Activated CD4-positive, alpha-beta T cell treated with anti-CD3 and anti-CD28 coated beads for 36 hours (primary cell): ENCODE measurements at regions not wholly inside any gene's neighbourhood (a gene's known extent, or its start where the extent isn't known, plus 50 kb on each side); places are given as distances from the start of the nearest gene placed in this dataset.
"Not testable (repeated sequence)": the region's sequence is repeated elsewhere in the genome, so short reads cannot be mapped to it uniquely, and the experiment has no call there.

Experiments
- ATAC-seq: fragments of 200-7000 bp; cut with Tn5 transposase; one replicate; pipeline ENCODE4 v1.10.0; 2021; ENCODE audit warnings: mild to moderate bottlenecking, moderate library complexity
- CTCF ChIA-PET: fragments of 350-600 bp; sonication (Branson Sonifier 250); formaldehyde crosslinking; loops from one replicate; lab custom pipeline; 2021; ENCODE audit warnings: antibody characterized with exemption; lab: Charles Lee
- POLR2A ChIA-PET: fragments of 350-600 bp; sonication (Branson Sonifier 250); formaldehyde crosslinking; loops from one replicate; lab custom pipeline; 2021; ENCODE audit warnings: antibody characterized with exemption, inconsistent platforms; lab: Charles Lee
- DNase-seq: peaks from one replicate; pipeline ENCODE4 v3.0.0-alpha.2; 2020
- H3K27ac Mint-ChIP-seq: one replicate; pipeline ENCODE4 v1.8.0; 2021; ENCODE audit warnings: mixed read lengths
- H3K27me3 Mint-ChIP-seq: one replicate; pipeline ENCODE4 v1.8.0; 2021; ENCODE audit warnings: mixed read lengths
- H3K36me3 Mint-ChIP-seq: one replicate; pipeline ENCODE4 v1.8.0; 2021; ENCODE audit warnings: low read depth, mixed read lengths
- H3K4me1 Mint-ChIP-seq: one replicate; pipeline ENCODE4 v1.8.0; 2021; ENCODE audit warnings: mixed read lengths
- H3K4me3 Mint-ChIP-seq: one replicate; pipeline ENCODE4 v1.8.0; 2021; ENCODE audit warnings: mild to moderate bottlenecking, moderate library complexity, mixed read lengths
- H3K9me3 Mint-ChIP-seq: one replicate; pipeline ENCODE4 v1.8.0; 2021; ENCODE audit warnings: low read depth, mixed read lengths
- intact Hi-C, 2 experiments: fragments of 100-400 bp; cut with DNase I in 1 of 2; cut with micrococcal nuclease in 1 of 2; formaldehyde crosslinking; loops; one replicate each; pipeline versions ENCODE4 v1.14.2 to v1.15.1; 2022 to 2024; cut with DNase I, micrococcal nuclease

- H3K27me3 Mint-ChIP-seq, result no peaks in the 10 kb centered on the region
- DNase-seq (no peak), ATAC-seq (no peak)
- ChIA-PET CTCF (no interaction called here), POLR2A (interaction anchor here (0.6 kb wide), 1 partner anchor 581 kb away, joined by 3 read pairs; no protein-coding TSS in a partner anchor)
- no peak overlapping the region for H3K4me3 Mint-ChIP-seq
- no peaks in the 10 kb centered on the region for H3K36me3 Mint-ChIP-seq
- intact Hi-C loops, result no loop called here
- H3K4me1 Mint-ChIP-seq, result no peaks in the 10 kb centered on the region
- H3K27ac Mint-ChIP-seq, result no peak overlapping the region
- H3K9me3 Mint-ChIP-seq, result peaks cover 20% of the 10 kb centered on the region
These were observed 451.3 kb downstream of the LRRC70 start for GRCh38 chr5:63029891-63030290.

DNA sequence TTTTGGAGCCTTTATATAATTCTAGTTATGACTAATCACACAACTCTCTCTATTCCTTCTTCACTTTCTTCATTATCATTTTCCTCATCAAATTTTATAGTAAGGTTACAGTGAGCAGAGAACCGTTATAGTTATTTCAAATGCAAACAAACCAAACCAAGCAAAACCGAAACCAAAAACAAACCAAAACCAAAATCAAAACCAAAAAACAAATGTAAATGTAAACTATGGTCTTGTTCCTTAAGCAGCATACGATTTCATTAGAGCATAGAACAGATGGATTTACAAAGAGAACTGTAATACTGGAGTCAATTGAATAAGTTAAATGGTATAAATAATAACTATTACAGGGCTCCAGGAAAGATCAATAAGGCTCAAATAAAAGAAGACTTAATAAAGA is 447.1 kb downstream of the LRRC70 start:
- Mint-ChIP-seq H3K27me3 (no peaks in the 10 kb centered on the region), H3K4me3 (no peak overlapping the region), H3K4me1 (no peaks in the 10 kb centered on the region), H3K27ac (no peak overlapping the region), H3K36me3 (no peaks in the 10 kb centered on the region), H3K9me3 (no peaks in the 10 kb centered on the region)
- intact Hi-C loops, result no loop called here
- DNase-seq (no peak), ATAC-seq (no peak)
- ChIA-PET CTCF (no interaction called here), POLR2A (no interaction called here)

DNA sequence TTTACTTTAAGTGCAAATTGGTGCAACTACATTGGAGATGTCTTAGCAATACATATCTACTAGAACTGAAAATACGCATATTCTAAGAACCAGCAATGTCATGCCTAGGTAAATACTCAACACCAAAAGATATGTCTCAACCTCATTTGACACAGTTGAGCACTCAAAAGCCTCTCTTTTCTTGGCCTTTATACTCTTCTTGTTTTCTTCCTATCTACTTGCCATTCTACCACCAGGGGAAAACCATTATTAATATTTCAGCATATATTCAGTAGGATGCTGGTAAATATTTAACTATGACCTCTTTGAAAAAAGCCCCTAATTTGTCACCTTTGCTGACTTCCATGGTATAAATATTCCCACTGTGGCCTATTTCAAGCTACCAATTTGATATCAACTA is 443.8 kb downstream of the LRRC70 start:
- Mint-ChIP-seq H3K27ac (no peak overlapping the region), H3K4me1 (no peaks in the 10 kb centered on the region), H3K27me3 (no peaks in the 10 kb centered on the region), H3K9me3 (peaks cover 4% of the 10 kb centered on the region), H3K4me3 (no peak overlapping the region), H3K36me3 (no peaks in the 10 kb centered on the region)
- POLR2A ChIA-PET, result no interaction called here
- DNase-seq (no peak), ATAC-seq (no peak)
- intact Hi-C loops, result no loop called here
- CTCF ChIA-PET, result no interaction called here

DNA sequence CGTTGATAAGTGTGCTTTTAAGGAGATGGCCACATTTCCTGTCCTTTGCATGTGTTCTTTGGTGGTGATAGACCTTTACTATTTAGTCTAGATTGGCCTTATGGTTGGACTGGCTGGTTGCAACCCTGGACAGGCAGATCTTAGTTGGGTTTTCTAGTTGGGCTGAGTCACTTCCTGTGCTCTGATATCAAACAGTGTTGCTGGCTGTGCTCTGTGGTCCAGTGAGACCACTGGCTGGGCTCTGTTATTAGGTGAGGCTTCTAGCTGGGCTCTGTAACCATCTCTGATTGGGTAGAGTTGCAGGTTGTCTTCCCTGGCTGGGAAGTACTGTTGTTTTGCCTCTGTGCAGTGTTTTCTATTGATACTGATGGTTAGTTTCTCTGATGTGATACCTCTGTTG is 432.5 kb downstream of the LRRC70 start:
- H3K27me3 Mint-ChIP-seq, result no peaks in the 10 kb centered on the region

DNA sequence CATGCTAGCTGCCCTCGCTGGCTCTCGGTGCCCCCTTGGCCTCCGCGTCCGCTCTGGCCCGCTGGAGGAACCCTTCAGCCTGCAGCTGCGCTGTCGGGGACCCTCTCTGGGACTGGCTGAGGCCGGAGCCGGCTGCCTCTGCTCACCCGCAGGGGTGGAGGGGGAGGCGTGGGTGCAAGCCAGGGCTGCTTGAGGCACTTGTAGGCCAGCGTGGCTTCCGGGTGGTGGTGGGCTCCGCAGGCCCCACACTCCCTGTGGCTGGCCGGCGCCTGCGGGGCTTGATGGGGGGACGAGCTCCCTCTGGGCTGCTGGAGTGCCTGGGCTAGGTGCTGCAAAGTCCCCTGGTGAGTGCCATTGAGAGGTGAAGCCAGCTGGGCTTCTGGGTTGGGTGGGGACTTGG is 429.6 kb downstream of the LRRC70 start:
- Mint-ChIP-seq H3K27me3 (no peaks in the 10 kb centered on the region), H3K36me3 (no peaks in the 10 kb centered on the region), H3K27ac (no peak overlapping the region), H3K4me3 (no peak overlapping the region), H3K9me3 (peaks cover 12% of the 10 kb centered on the region), H3K4me1 (no peaks in the 10 kb centered on the region)
- POLR2A ChIA-PET, result no interaction called here
- CTCF ChIA-PET, result no interaction called here
- DNase-seq, result no peak
- no peak for ATAC-seq
- intact Hi-C loops, result no loop called here

More for the DNA sequence above, 432.5 kb downstream of the LRRC70 start:
- Mint-ChIP-seq H3K36me3 (no peaks in the 10 kb centered on the region), H3K27ac (no peak overlapping the region), H3K4me3 (no peak overlapping the region), H3K4me1 (no peaks in the 10 kb centered on the region), H3K9me3 (peaks cover 12% of the 10 kb centered on the region)
- ChIA-PET POLR2A (no interaction called here), CTCF (no interaction called here)
- intact Hi-C loops, result no loop called here
- DNase-seq (no peak), ATAC-seq (no peak)

DNA sequence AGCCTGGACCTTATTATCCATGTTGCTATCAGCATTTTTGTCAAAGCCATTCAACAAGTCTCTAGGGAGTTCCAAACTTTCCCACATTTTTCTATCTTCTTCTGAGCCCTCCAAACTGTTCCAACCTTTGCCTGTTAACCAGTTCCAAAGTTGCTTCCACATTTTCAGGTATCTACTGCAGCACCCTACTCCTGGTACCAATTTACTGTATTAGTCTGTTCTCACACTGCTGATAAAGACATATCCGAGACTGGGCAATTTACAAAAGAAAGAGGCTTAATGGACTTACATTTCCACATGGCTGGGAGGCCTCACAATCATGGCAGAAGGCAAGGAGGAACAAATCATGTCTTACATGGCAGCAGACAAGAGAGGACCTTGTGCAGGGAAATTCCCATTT is 416.2 kb downstream of the LRRC70 start:
- H3K4me3 Mint-ChIP-seq, H3K4me1 Mint-ChIP-seq, intact Hi-C loops, CTCF ChIA-PET, ATAC-seq, H3K36me3 Mint-ChIP-seq, DNase-seq, H3K27me3 Mint-ChIP-seq, H3K27ac Mint-ChIP-seq, POLR2A ChIA-PET: not testable (repeated sequence)
- H3K9me3 Mint-ChIP-seq, result peaks cover 11% of the 10 kb centered on the region

GRCh38 chr5:62985749-62986148 is 407.1 kb downstream of the LRRC70 start:
- ChIA-PET CTCF (no interaction called here), POLR2A (no interaction called here)
- DNase-seq (no peak), ATAC-seq (no peak)
- H3K27ac Mint-ChIP-seq, result no peak overlapping the region
- no peaks in the 10 kb centered on the region for H3K27me3 Mint-ChIP-seq
- intact Hi-C loops, result no loop called here
- H3K4me3 Mint-ChIP-seq, result no peak overlapping the region
- no peaks in the 10 kb centered on the region for H3K36me3 Mint-ChIP-seq
- H3K9me3 Mint-ChIP-seq, result peaks cover 15% of the 10 kb centered on the region
- H3K4me1 Mint-ChIP-seq, result no peaks in the 10 kb centered on the region

DNA sequence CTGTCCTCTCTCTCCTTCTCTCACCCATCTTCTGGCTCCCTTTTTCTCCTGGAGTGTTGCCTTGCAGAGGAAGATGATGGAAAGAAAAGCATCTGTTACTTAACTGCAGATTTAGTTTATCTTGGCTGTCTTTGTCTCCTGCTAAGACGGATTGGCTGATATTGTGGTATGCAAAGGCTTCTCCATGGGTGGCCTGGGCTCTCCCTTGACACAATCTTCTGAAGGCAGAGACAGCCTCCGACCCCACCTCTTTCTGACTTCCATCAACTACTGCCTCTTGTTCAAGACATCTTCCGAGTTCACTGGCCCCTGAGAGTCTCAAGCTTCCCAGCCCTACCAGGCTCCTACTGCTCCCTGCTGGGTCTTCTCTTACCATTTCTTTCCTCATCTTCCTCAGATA is 403.7 kb downstream of the LRRC70 start:
- no peak overlapping the region for H3K27ac Mint-ChIP-seq
- CTCF ChIA-PET, result no interaction called here
- peaks cover 15% of the 10 kb centered on the region for H3K9me3 Mint-ChIP-seq
- H3K4me3 Mint-ChIP-seq, result no peak overlapping the region
- no peaks in the 10 kb centered on the region for H3K4me1 Mint-ChIP-seq
- DNase-seq (no peak), ATAC-seq (no peak)
- no peaks in the 10 kb centered on the region for H3K36me3 Mint-ChIP-seq
- intact Hi-C loops, result no loop called here
- POLR2A ChIA-PET, result no interaction called here
- H3K27me3 Mint-ChIP-seq, result no peaks in the 10 kb centered on the region

GRCh38 chr5:62980884-62981283 is 402.3 kb downstream of the LRRC70 start:
- POLR2A ChIA-PET, result no interaction called here
- Mint-ChIP-seq H3K27ac (no peak overlapping the region), H3K27me3 (no peaks in the 10 kb centered on the region), H3K4me1 (no peaks in the 10 kb centered on the region), H3K36me3 (no peaks in the 10 kb centered on the region), H3K4me3 (no peak overlapping the region), H3K9me3 (peaks cover 8% of the 10 kb centered on the region)
- DNase-seq, result no peak
- CTCF ChIA-PET, result no interaction called here
- ATAC-seq, result no peak
- intact Hi-C loops, result no loop called here

DNA sequence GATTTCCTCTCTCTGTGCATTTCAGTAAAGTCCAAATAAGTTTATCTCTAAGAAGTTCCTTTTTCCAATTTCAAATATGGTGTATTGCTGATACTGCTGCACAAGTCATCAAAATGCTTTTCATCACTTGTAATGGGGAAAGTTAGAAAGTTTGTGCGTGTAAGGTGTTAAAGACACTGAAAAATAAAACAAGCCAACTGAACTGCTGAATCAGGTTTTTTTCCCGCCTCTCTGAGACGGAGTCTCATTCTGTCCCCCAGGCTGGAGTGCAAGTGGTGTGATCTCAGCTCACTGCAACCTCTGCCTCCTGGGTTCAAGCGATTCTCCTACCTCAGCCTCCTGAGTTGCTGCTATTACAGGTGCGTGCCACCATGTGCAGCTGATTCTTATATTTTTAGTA is 400.9 kb downstream of the LRRC70 start:
- ChIA-PET CTCF (no interaction called here), POLR2A (no interaction called here)
- no peaks in the 10 kb centered on the region for H3K27me3 Mint-ChIP-seq
- no peaks in the 10 kb centered on the region for H3K9me3 Mint-ChIP-seq
- DNase-seq, result no peak
- no peak for ATAC-seq
- intact Hi-C loops, result no loop called here
- no peaks in the 10 kb centered on the region for H3K4me1 Mint-ChIP-seq
- no peak overlapping the region for H3K27ac Mint-ChIP-seq
- H3K36me3 Mint-ChIP-seq, result no peaks in the 10 kb centered on the region
- H3K4me3 Mint-ChIP-seq, result no peak overlapping the region

- Mint-ChIP-seq H3K4me3 (no peak overlapping the region), H3K27ac (no peak overlapping the region)
- ATAC-seq, result no peak
These were observed 399.0 kb downstream of the LRRC70 start for GRCh38 chr5:62977661-62978060.

GRCh38 chr5:62974623-62975022 is 396.0 kb downstream of the LRRC70 start:
- ATAC-seq, result no peak
- no peak overlapping the region for H3K4me3 Mint-ChIP-seq
- H3K36me3 Mint-ChIP-seq, result no peaks in the 10 kb centered on the region
- H3K9me3 Mint-ChIP-seq, result no peaks in the 10 kb centered on the region
- no peak for DNase-seq
- H3K27ac Mint-ChIP-seq, result no peak overlapping the region
- CTCF ChIA-PET, result no interaction called here
- no peaks in the 10 kb centered on the region for H3K4me1 Mint-ChIP-seq
- H3K27me3 Mint-ChIP-seq, result no peaks in the 10 kb centered on the region
- intact Hi-C loops, result no loop called here
- POLR2A ChIA-PET, result no interaction called here

More at GRCh38 chr5:62977661-62978060, 399.0 kb downstream of the LRRC70 start:
- ChIA-PET CTCF (no interaction called here), POLR2A (no interaction called here)
- Mint-ChIP-seq H3K27me3 (no peaks in the 10 kb centered on the region), H3K36me3 (no peaks in the 10 kb centered on the region), H3K4me1 (no peaks in the 10 kb centered on the region), H3K9me3 (no peaks in the 10 kb centered on the region)
- intact Hi-C loops, result no loop called here
- DNase-seq, result no peak
